OCI-LY3 (cell line): ENCODE measurements at regions not wholly inside any gene's neighbourhood (a gene's known extent, or its start where the extent isn't known, plus 50 kb on each side); places are given as distances from the start of the nearest gene placed in this dataset.

ENCODE experiments used
- CTCF ChIP-seq: fragments of 200-600, 300-600 bp; sonication (generic); IDR thresholded peaks from 2 replicates; pipeline ENCODE4 v1.5.1; 2014; ENCODE audit warnings: antibody characterized with exemption, low read length, low read depth
- EZH2phosphoT487 ChIP-seq: fragments of 200-600 bp; shearing (Covaris generic); IDR thresholded peaks from 2 replicates; pipeline ENCODE4 v1.6.1; 2018; ENCODE audit warnings: antibody characterized with exemption, mixed run types, low read depth

DNA sequence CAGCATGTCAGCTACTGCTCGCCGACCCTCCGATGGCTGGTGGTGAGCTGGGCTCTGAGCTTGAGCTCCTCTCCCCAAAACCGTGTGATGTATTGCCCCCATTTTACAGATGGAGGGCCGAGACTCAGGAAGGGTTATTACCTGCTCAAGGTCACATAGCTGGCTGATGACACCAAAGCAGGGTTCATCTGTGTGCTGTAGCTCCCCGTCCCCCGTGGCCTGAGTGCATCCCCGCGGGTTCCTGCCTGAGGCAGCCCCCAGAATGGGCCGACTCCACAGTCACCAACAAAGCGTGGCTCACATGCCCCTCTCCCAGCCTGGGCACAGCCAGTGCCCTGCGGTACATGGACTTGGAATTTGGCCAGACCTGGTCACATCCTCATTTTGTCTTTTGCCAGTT is 198.6 kb downstream of the TFCP2L1 start:
- no peak for TF ChIP-seq CTCF
- TF ChIP-seq EZH2phosphoT487: no peak
